ENCODE measurements at regions not wholly inside any gene's neighbourhood (a gene's known extent, or its start where the extent isn't known, plus 50 kb on each side); places are given as distances from the start of the nearest gene placed in this dataset.

DNA sequence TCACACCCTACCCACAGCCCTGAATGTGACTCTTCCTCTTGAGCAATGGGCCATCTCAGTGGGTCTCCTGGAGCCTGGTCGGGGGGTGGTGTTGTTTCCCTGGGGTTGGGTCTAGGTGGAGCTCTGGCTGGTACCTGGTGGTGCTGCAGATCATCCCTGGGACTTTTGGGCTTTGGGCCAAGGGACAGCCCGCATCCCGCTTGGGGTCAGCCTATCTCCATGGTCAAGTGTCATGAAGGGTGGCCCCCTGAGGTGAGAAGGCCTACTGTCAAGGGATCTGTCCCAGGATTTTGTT is 202.0 kb downstream of the UBE3A start:
- TF ChIP-seq CTCF (IDR thresholded peaks at IDR 0.05; ENCODE audit: control extremely low read depth in 1 of 3, insufficient read depth in 1 of 3, low read depth in 1 of 3, low read length in 3 of 3) (no peak), YY1 (IDR thresholded peaks at IDR 0.05; ENCODE audit: low read depth, low read length) (no peak), POLR2AphosphoS5 (IDR thresholded peaks at IDR 0.05; ENCODE audit: low read depth, low read length) (no peak), TEAD4 (IDR thresholded peaks at IDR 0.05; ENCODE audit: low read depth, low read length) (no peak), MAX (IDR thresholded peaks at IDR 0.05) (no peak), EZH2 (IDR thresholded peaks at IDR 0.05; ENCODE audit: low read depth, low read length, severe bottlenecking) (no peak), POLR2A (IDR thresholded peaks at IDR 0.05; ENCODE audit: control extremely low read depth in 1 of 2, low read depth in 2 of 2, low read length in 2 of 2) (no peak), MAFK (IDR thresholded peaks at IDR 0.05; ENCODE audit: low read depth, low read length) (no peak), CBX5 (IDR thresholded peaks at IDR 0.05; ENCODE audit: low read depth, low read length) (no peak), CREB1 (IDR thresholded peaks at IDR 0.05) (no peak)
